Ovary (tissue), 3 donors: ENCODE measurements at regions not wholly inside any gene's neighbourhood (a gene's known extent, or its start where the extent isn't known, plus 50 kb on each side); places are given as distances from the start of the nearest gene placed in this dataset.
"Not testable (repeated sequence)": the region's sequence is repeated elsewhere in the genome, so short reads cannot be mapped to it uniquely, and the experiment has no call there.

Experiments
- CTCF ChIP-seq, 3 donors: fragments of 450-650 bp in 2 of 3; fragments of 200-600 bp in 1 of 3; IDR thresholded peaks; one replicate each; pipeline versions ENCODE4 v1.5.1 to v1.8.0; 2016 to 2022; ENCODE audit warnings: antibody characterized with exemption in 3 of 3, mild to moderate bottlenecking in 1 of 3
- POLR2A ChIP-seq: fragments of 450-650 bp; IDR thresholded peaks from one replicate; pipeline ENCODE4 v1.6.1; 2017; ENCODE audit warnings: antibody characterized with exemption, mild to moderate bottlenecking, moderate library complexity
- donor health status: DM: no; HTN: no; CAD: no.

DNA sequence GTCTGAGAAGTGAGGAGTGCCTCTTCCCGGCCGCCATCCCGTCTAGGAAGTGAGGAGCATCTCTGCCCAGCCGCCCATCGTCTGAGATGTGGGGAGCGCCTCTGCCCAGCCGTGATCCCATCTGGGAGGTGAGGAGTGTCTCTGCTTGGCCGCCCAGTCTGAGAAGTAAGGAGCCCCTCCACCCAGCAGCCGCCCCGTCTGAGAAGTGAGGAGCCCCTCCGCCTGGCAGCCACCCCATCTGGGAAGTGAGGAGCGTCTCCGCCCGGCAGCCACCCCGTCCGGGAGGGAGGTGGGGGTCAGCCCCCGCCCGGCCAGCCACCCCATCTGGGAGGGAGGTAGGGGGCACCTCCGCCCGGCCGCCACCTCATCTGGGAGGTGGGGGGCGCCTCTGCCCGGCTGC, 940.2 kb downstream of the PRIM2 start:
- TF ChIP-seq CTCF (IDR thresholded peaks at IDR 0.05); POLR2A: not testable (repeated sequence)
